Neural cell (in vitro differentiated cells): ENCODE measurements at regions not wholly inside any gene's neighbourhood (a gene's known extent, or its start where the extent isn't known, plus 50 kb on each side); places are given as distances from the start of the nearest gene placed in this dataset.

Experiments
- CTCF ChIP-seq: fragments of 450-650 bp; IDR thresholded peaks from 2 replicates; pipeline ENCODE4 v1.5.1; 2014; ENCODE audit warnings: antibody characterized with exemption, mild to moderate bottlenecking, moderate library complexity; ENCODE audit not compliant: poor library complexity, severe bottlenecking
- EP300 ChIP-seq: fragments of 450-650 bp; conservative IDR thresholded peaks from 2 replicates; pipeline ENCODE4 v1.6.1; 2014; ENCODE audit warnings: antibody characterized with exemption, mild to moderate bottlenecking, moderate library complexity; ENCODE audit not compliant: poor library complexity, severe bottlenecking
- EZH2 ChIP-seq: fragments of 200-600, 300-800 bp; shearing (Covaris generic), sonication (generic); IDR thresholded peaks from 2 replicates; pipeline ENCODE4 v1.6.1; 2014; ENCODE audit warnings: antibody characterized with exemption, low read length, borderline replicate concordance, mild to moderate bottlenecking; ENCODE audit not compliant: insufficient read depth, poor library complexity, severe bottlenecking
- MXI1 ChIP-seq: fragments of 450-650 bp; conservative IDR thresholded peaks from 2 replicates; pipeline ENCODE4 v1.6.1; 2014; ENCODE audit warnings: antibody characterized with exemption, mild to moderate bottlenecking; ENCODE audit not compliant: poor library complexity, severe bottlenecking
- POLR2AphosphoS5 ChIP-seq: IDR thresholded peaks from 2 replicates; pipeline ENCODE4 v1.6.1; 2012
- TF ChIP-seq, protein P1 (sequence below): IDR thresholded peaks from 2 replicates; pipeline ENCODE4 v1.6.1; 2012; ENCODE audit warnings: borderline replicate concordance

- TF ChIP-seq CTCF (no peak), EZH2 (no peak), EP300 (no peak), POLR2AphosphoS5 (no peak), MXI1 (no peak)
- TF ChIP-seq, protein P1, sequence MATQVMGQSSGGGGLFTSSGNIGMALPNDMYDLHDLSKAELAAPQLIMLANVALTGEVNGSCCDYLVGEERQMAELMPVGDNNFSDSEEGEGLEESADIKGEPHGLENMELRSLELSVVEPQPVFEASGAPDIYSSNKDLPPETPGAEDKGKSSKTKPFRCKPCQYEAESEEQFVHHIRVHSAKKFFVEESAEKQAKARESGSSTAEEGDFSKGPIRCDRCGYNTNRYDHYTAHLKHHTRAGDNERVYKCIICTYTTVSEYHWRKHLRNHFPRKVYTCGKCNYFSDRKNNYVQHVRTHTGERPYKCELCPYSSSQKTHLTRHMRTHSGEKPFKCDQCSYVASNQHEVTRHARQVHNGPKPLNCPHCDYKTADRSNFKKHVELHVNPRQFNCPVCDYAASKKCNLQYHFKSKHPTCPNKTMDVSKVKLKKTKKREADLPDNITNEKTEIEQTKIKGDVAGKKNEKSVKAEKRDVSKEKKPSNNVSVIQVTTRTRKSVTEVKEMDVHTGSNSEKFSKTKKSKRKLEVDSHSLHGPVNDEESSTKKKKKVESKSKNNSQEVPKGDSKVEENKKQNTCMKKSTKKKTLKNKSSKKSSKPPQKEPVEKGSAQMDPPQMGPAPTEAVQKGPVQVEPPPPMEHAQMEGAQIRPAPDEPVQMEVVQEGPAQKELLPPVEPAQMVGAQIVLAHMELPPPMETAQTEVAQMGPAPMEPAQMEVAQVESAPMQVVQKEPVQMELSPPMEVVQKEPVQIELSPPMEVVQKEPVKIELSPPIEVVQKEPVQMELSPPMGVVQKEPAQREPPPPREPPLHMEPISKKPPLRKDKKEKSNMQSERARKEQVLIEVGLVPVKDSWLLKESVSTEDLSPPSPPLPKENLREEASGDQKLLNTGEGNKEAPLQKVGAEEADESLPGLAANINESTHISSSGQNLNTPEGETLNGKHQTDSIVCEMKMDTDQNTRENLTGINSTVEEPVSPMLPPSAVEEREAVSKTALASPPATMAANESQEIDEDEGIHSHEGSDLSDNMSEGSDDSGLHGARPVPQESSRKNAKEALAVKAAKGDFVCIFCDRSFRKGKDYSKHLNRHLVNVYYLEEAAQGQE = no peak
Measured at GRCh38 chr22:49515475-49515874, 312.2 kb downstream of the BRD1 start.
